ENCODE measurements at regions not wholly inside any gene's neighbourhood (a gene's known extent, or its start where the extent isn't known, plus 50 kb on each side); places are given as distances from the start of the nearest gene placed in this dataset.
"Not testable (repeated sequence)": the region's sequence is repeated elsewhere in the genome, so short reads cannot be mapped to it uniquely, and the experiment has no call there.

DNA sequence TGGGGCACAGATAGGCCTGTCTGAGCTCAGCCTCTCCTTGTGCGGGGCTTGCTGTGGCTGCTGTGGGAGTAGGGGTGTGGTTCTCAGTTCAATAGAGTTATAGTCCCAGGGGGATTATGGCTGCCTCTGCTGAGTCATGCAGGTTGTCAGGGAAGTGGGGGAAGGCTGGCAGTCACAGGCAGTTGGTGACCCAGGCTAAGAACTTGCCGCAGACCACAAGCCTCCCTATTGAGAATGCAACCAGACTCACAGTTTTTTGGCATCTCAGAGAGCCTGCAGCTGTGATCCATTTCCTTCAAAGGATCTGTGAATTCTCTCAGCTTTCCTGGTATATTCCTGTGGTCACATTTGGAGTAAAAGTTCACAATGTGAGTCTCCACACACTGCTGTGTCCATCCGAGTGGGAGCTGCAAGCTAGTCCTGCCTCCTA, 364.9 kb downstream of the ZNF674 start:
- no peaks in the 10 kb centered on the region for H3K27me3 ChIP-seq (ENCODE audit: insufficient read depth, poor library complexity, severe bottlenecking)
- ATAC-seq (ENCODE audit: low read depth): no peak
- no peaks in the 10 kb centered on the region for H3K36me3 ChIP-seq (ENCODE audit: low read depth)
- H3K27ac ChIP-seq (ENCODE audit: poor library complexity, severe bottlenecking): peak overlapping the region; percentile 5
- H3K9me3 ChIP-seq (ENCODE audit: severe bottlenecking): no peaks in the 10 kb centered on the region
- no peak for TF ChIP-seq CTCF (IDR thresholded peaks at IDR 0.05; ENCODE audit: poor library complexity, severe bottlenecking)
- H3K4me1 ChIP-seq (ENCODE audit: insufficient read depth, poor library complexity, severe bottlenecking): peaks cover 12% of the 10 kb centered on the region
- no peak for DNase-seq (ENCODE audit: low spot score)
- no peak overlapping the region for H3K4me3 ChIP-seq (ENCODE audit: severe bottlenecking)

- H3K36me3 ChIP-seq (ENCODE audit: low read depth): no peaks in the 10 kb centered on the region
- no peaks in the 10 kb centered on the region for H3K27me3 ChIP-seq (ENCODE audit: insufficient read depth, poor library complexity, severe bottlenecking)
- H3K9me3 ChIP-seq (ENCODE audit: severe bottlenecking): no peaks in the 10 kb centered on the region
- DNase-seq (ENCODE audit: low spot score) (no peak), ATAC-seq (ENCODE audit: low read depth) (no peak)
- H3K4me1 ChIP-seq (ENCODE audit: insufficient read depth, poor library complexity, severe bottlenecking): peaks cover 7% of the 10 kb centered on the region
- no peak for TF ChIP-seq CTCF (IDR thresholded peaks at IDR 0.05; ENCODE audit: poor library complexity, severe bottlenecking)
- H3K27ac ChIP-seq (ENCODE audit: poor library complexity, severe bottlenecking): no peak overlapping the region
- H3K4me3 ChIP-seq (ENCODE audit: severe bottlenecking): no peak overlapping the region
These were observed 365.5 kb downstream of the ZNF674 start for GRCh38 chrX:46179748-46180147.

- no peaks in the 10 kb centered on the region for H3K9me3 ChIP-seq (ENCODE audit: severe bottlenecking)
- no peak overlapping the region for H3K4me3 ChIP-seq (ENCODE audit: severe bottlenecking)
- H3K36me3 ChIP-seq (ENCODE audit: low read depth): no peaks in the 10 kb centered on the region
- TF ChIP-seq CTCF (IDR thresholded peaks at IDR 0.05; ENCODE audit: poor library complexity, severe bottlenecking): no peak
- no peak overlapping the region for H3K27ac ChIP-seq (ENCODE audit: poor library complexity, severe bottlenecking)
- H3K4me1 ChIP-seq (ENCODE audit: insufficient read depth, poor library complexity, severe bottlenecking): no peaks in the 10 kb centered on the region
- H3K27me3 ChIP-seq (ENCODE audit: insufficient read depth, poor library complexity, severe bottlenecking): no peaks in the 10 kb centered on the region
- DNase-seq (ENCODE audit: low spot score) (no peak), ATAC-seq (ENCODE audit: low read depth) (no peak)
These were observed 366.5 kb downstream of the ZNF674 start for GRCh38 chrX:46178763-46179162.

GRCh38 chrX:46173159-46173558, 372.1 kb downstream of the ZNF674 start:
- Histone ChIP-seq H3K4me3 (ENCODE audit: severe bottlenecking) (no peak overlapping the region), H3K27ac (ENCODE audit: poor library complexity, severe bottlenecking) (no peak overlapping the region), H3K27me3 (ENCODE audit: insufficient read depth, poor library complexity, severe bottlenecking) (no peaks in the 10 kb centered on the region), H3K36me3 (ENCODE audit: low read depth) (no peaks in the 10 kb centered on the region), H3K9me3 (ENCODE audit: severe bottlenecking) (no peaks in the 10 kb centered on the region), H3K4me1 (ENCODE audit: insufficient read depth, poor library complexity, severe bottlenecking) (peaks cover 9% of the 10 kb centered on the region)
- no peak for ATAC-seq (ENCODE audit: low read depth)
- no peak for DNase-seq (ENCODE audit: low spot score)
- no peak for TF ChIP-seq CTCF (IDR thresholded peaks at IDR 0.05; ENCODE audit: poor library complexity, severe bottlenecking)

DNA sequence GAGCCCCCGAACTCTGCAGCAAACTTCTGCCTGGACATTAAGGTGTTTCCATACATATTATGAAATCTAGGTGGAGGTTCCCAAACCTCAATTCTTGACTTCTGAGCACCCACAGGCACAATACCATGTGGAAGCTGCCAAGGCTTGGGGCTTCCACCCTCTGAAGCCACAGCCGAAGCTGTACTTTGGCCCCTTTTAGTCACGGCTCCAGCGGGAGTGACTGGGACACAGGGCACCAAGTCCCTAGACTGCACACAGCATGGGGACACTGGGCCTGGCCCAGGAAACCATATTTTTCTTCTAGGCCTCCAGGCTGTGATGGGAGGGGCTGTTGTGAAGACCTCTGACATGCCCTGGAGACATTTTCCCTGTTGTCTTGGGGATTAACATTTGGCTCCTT, 373.8 kb downstream of the ZNF674 start:
- not testable (repeated sequence) for DNase-seq (ENCODE audit: low spot score); H3K9me3 ChIP-seq (ENCODE audit: severe bottlenecking); H3K4me3 ChIP-seq (ENCODE audit: severe bottlenecking); H3K27me3 ChIP-seq (ENCODE audit: insufficient read depth, poor library complexity, severe bottlenecking); H3K36me3 ChIP-seq (ENCODE audit: low read depth); ATAC-seq (ENCODE audit: low read depth); H3K27ac ChIP-seq (ENCODE audit: poor library complexity, severe bottlenecking); H3K4me1 ChIP-seq (ENCODE audit: insufficient read depth, poor library complexity, severe bottlenecking)

All from RWPE2 (cell line).